ENCODE measurements at regions not wholly inside any gene's neighbourhood (a gene's known extent, or its start where the extent isn't known, plus 50 kb on each side); places are given as distances from the start of the nearest gene placed in this dataset.
"Not testable (repeated sequence)": the region's sequence is repeated elsewhere in the genome, so short reads cannot be mapped to it uniquely, and the experiment has no call there.

- no peaks in the 10 kb centered on the region for H3K9me3 ChIP-seq (ENCODE audit: control insufficient read depth, insufficient read depth, low read length)
- no peaks in the 10 kb centered on the region for H3K9me2 ChIP-seq (replicated peaks; ENCODE audit: control insufficient read depth, low read length)
- H3K36me3 ChIP-seq (ENCODE audit: control insufficient read depth, low read length), result no peaks in the 10 kb centered on the region
- no peaks in the 10 kb centered on the region for H4K20me1 ChIP-seq (ENCODE audit: control insufficient read depth, insufficient read depth, low read depth, low read length)
- no peak overlapping the region for H3K4me3 ChIP-seq (ENCODE audit: low read length)
- H3K4me1 ChIP-seq (ENCODE audit: control insufficient read depth, low read length), result no peaks in the 10 kb centered on the region
- no peaks in the 10 kb centered on the region for H3K79me2 ChIP-seq (ENCODE audit: control insufficient read depth, low read length)
- no peaks in the 10 kb centered on the region for H3F3A ChIP-seq (ENCODE audit: control insufficient read depth, insufficient read depth)
- TF ChIP-seq EZH2phosphoT487 (IDR thresholded peaks at IDR 0.05; ENCODE audit: borderline replicate concordance, low read length) (no peak), CTCF (IDR thresholded peaks at IDR 0.05; ENCODE audit: low read depth, low read length, poor library complexity, severe bottlenecking) (no peak)
- 0 out of 2 replicates have a peak, but pooled peaks cover 8% of the 10 kb centered on the region for H3K27me3 ChIP-seq (ENCODE audit: control insufficient read depth, low read length)
- no peak overlapping the region for H3K27ac ChIP-seq (ENCODE audit: low read depth, low read length)
- H3K4me2 ChIP-seq (ENCODE audit: low read length), result no peak overlapping the region
Observed at GRCh38 chr15:38758043-38758442, 193.4 kb upstream of the RASGRP1 start.

GRCh38 chr15:38761681-38762080 lies 197.1 kb upstream of the RASGRP1 start:
- H3K79me2 ChIP-seq (ENCODE audit: control insufficient read depth, low read length), result no peaks in the 10 kb centered on the region
- H3K27me3 ChIP-seq (ENCODE audit: control insufficient read depth, low read length), result 0 out of 2 replicates have a peak, but pooled peaks cover 8% of the 10 kb centered on the region
- no peak overlapping the region for H3K27ac ChIP-seq (ENCODE audit: low read depth, low read length)
- no peaks in the 10 kb centered on the region for H3K9me2 ChIP-seq (replicated peaks; ENCODE audit: control insufficient read depth, low read length)
- no peaks in the 10 kb centered on the region for H4K20me1 ChIP-seq (ENCODE audit: control insufficient read depth, insufficient read depth, low read depth, low read length)
- no peaks in the 10 kb centered on the region for H3F3A ChIP-seq (ENCODE audit: control insufficient read depth, insufficient read depth)
- no peaks in the 10 kb centered on the region for H3K9me3 ChIP-seq (ENCODE audit: control insufficient read depth, insufficient read depth, low read length)
- no peaks in the 10 kb centered on the region for H3K36me3 ChIP-seq (ENCODE audit: control insufficient read depth, low read length)
- no peak overlapping the region for H3K4me2 ChIP-seq (ENCODE audit: low read length)
- TF ChIP-seq CTCF (IDR thresholded peaks at IDR 0.05; ENCODE audit: low read depth, low read length, poor library complexity, severe bottlenecking) (no peak), EZH2phosphoT487 (IDR thresholded peaks at IDR 0.05; ENCODE audit: borderline replicate concordance, low read length) (no peak)
- no peak overlapping the region for H3K4me3 ChIP-seq (ENCODE audit: low read length)
- H3K4me1 ChIP-seq (ENCODE audit: control insufficient read depth, low read length), result no peaks in the 10 kb centered on the region

- Histone ChIP-seq H3K9me3 (ENCODE audit: control insufficient read depth, insufficient read depth, low read length) (no peaks in the 10 kb centered on the region), H4K20me1 (ENCODE audit: control insufficient read depth, insufficient read depth, low read depth, low read length) (no peaks in the 10 kb centered on the region), H3K4me1 (ENCODE audit: control insufficient read depth, low read length) (no peaks in the 10 kb centered on the region), H3K27me3 (ENCODE audit: control insufficient read depth, low read length) (no peaks in the 10 kb centered on the region), H3K4me3 (ENCODE audit: low read length) (no peak overlapping the region), H3K4me2 (ENCODE audit: low read length) (no peak overlapping the region), H3K27ac (ENCODE audit: low read depth, low read length) (no peak overlapping the region), H3F3A (ENCODE audit: control insufficient read depth, insufficient read depth) (no peaks in the 10 kb centered on the region), H3K36me3 (ENCODE audit: control insufficient read depth, low read length) (no peaks in the 10 kb centered on the region), H3K79me2 (ENCODE audit: control insufficient read depth, low read length) (no peaks in the 10 kb centered on the region), H3K9me2 (replicated peaks; ENCODE audit: control insufficient read depth, low read length) (no peaks in the 10 kb centered on the region)
- TF ChIP-seq EZH2phosphoT487 (IDR thresholded peaks at IDR 0.05; ENCODE audit: borderline replicate concordance, low read length), result no peak
- TF ChIP-seq CTCF (IDR thresholded peaks at IDR 0.05; ENCODE audit: low read depth, low read length, poor library complexity, severe bottlenecking), result no peak
Observed at GRCh38 chr15:38768970-38769369, 204.4 kb upstream of the RASGRP1 start.

- TF ChIP-seq EZH2phosphoT487 (IDR thresholded peaks at IDR 0.05; ENCODE audit: borderline replicate concordance, low read length), result no peak
- no peak for TF ChIP-seq CTCF (IDR thresholded peaks at IDR 0.05; ENCODE audit: low read depth, low read length, poor library complexity, severe bottlenecking)
- H3K4me2 ChIP-seq (ENCODE audit: low read length), result no peak overlapping the region
Observed at GRCh38 chr15:38769492-38769891, 204.9 kb upstream of the RASGRP1 start.

GRCh38 chr15:38774076-38774475 lies 209.5 kb upstream of the RASGRP1 start:
- not testable (repeated sequence) for H3K4me3 ChIP-seq (ENCODE audit: low read length); H3K4me1 ChIP-seq (ENCODE audit: control insufficient read depth, low read length); H4K20me1 ChIP-seq (ENCODE audit: control insufficient read depth, insufficient read depth, low read depth, low read length); H3K79me2 ChIP-seq (ENCODE audit: control insufficient read depth, low read length); H3K27me3 ChIP-seq (ENCODE audit: control insufficient read depth, low read length); H3K9me3 ChIP-seq (ENCODE audit: control insufficient read depth, insufficient read depth, low read length); H3K4me2 ChIP-seq (ENCODE audit: low read length); H3K36me3 ChIP-seq (ENCODE audit: control insufficient read depth, low read length); H3F3A ChIP-seq (ENCODE audit: control insufficient read depth, insufficient read depth); H3K27ac ChIP-seq (ENCODE audit: low read depth, low read length); H3K9me2 ChIP-seq (replicated peaks; ENCODE audit: control insufficient read depth, low read length)

More at GRCh38 chr15:38769492-38769891, 204.9 kb upstream of the RASGRP1 start:
- Histone ChIP-seq H3K4me1 (ENCODE audit: control insufficient read depth, low read length) (no peaks in the 10 kb centered on the region), H4K20me1 (ENCODE audit: control insufficient read depth, insufficient read depth, low read depth, low read length) (no peaks in the 10 kb centered on the region), H3K36me3 (ENCODE audit: control insufficient read depth, low read length) (no peaks in the 10 kb centered on the region), H3K9me2 (replicated peaks; ENCODE audit: control insufficient read depth, low read length) (no peaks in the 10 kb centered on the region), H3K27me3 (ENCODE audit: control insufficient read depth, low read length) (no peaks in the 10 kb centered on the region), H3K79me2 (ENCODE audit: control insufficient read depth, low read length) (no peaks in the 10 kb centered on the region), H3K4me3 (ENCODE audit: low read length) (no peak overlapping the region), H3F3A (ENCODE audit: control insufficient read depth, insufficient read depth) (no peaks in the 10 kb centered on the region), H3K9me3 (ENCODE audit: control insufficient read depth, insufficient read depth, low read length) (no peaks in the 10 kb centered on the region), H3K27ac (ENCODE audit: low read depth, low read length) (no peak overlapping the region)
